ENCODE measurements at regions not wholly inside any gene's neighbourhood (a gene's known extent, or its start where the extent isn't known, plus 50 kb on each side); places are given as distances from the start of the nearest gene placed in this dataset.

- no peak for DNase-seq (ENCODE audit: low spot score)
These were observed 223.0 kb upstream of the GATB start for GRCh38 chr4:151983854-151984253.

- DNase-seq (ENCODE audit: low spot score): no peak
These were observed 219.0 kb upstream of the GATB start for GRCh38 chr4:151979819-151980218.

- no peak for DNase-seq (ENCODE audit: low spot score)
These were observed 207.8 kb upstream of the GATB start for GRCh38 chr4:151968643-151969042.

- DNase-seq (ENCODE audit: low spot score): no peak
These were observed 206.3 kb upstream of the GATB start for GRCh38 chr4:151967074-151967473.

GRCh38 chr4:151962138-151962823 lies 201.5 kb upstream of the GATB start:
- no peak for DNase-seq (ENCODE audit: low spot score)

DNA sequence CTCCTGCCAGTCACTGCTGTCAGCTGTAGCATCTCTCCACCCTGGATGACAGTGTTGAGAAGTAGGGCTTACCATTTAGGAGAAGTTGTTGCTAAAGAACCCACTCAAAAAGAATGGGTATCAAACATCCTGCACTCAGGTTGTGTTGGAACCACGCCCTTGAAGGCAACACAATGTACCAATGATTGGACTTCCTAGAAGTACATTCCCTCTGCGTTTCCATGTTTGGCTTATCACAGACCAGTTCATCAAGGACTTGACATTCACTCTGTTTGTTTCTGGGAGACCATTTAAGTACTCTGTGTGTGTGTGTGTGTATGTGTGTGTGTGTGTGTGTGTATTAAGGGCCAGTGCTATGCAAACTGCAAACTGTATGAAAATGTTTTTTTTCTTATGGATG lies 200.6 kb upstream of the GATB start:
- no peak for DNase-seq (ENCODE audit: low spot score)

DNA sequence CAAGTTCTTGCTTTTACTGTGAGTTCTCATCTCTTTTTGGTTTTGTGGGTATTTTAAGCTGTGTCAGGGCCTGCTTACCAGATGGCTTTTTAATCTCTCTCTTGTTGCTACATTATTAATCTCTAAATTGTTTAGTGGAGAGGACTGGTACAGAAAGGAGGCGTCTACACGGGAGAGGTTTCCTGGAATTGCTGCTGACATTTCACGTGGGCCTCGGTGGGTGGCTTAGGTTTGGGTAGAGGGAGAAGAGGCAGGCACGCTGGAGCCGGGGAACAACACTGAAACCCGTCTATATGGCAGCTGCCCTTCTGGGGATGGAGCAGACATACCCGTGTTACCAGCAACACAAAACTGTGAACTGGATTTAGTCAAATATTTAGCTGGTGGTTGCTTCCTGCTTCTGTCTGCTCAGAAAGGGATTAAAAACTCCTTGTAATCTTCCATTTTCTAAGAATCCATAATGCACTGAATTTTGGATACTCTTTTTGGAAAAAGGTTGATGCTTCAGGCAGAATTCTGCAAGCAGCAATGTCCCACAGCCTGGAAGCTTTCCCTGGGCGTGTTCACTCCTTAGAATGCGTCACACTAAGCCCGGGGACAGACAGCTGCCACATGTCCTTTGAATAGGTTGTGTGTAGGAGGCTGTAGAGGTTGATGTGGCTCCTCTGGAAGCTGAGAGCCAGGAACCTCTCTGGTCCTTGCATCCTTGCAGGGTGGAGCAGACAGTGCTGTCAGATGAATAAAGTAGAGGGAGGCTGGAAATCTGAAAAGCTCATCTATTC lies 199.8 kb upstream of the GATB start:
- no peak for DNase-seq (ENCODE audit: low spot score)

GRCh38 chr4:151957153-151957552 lies 196.3 kb upstream of the GATB start:
- DNase-seq (ENCODE audit: low spot score): no peak

DNA sequence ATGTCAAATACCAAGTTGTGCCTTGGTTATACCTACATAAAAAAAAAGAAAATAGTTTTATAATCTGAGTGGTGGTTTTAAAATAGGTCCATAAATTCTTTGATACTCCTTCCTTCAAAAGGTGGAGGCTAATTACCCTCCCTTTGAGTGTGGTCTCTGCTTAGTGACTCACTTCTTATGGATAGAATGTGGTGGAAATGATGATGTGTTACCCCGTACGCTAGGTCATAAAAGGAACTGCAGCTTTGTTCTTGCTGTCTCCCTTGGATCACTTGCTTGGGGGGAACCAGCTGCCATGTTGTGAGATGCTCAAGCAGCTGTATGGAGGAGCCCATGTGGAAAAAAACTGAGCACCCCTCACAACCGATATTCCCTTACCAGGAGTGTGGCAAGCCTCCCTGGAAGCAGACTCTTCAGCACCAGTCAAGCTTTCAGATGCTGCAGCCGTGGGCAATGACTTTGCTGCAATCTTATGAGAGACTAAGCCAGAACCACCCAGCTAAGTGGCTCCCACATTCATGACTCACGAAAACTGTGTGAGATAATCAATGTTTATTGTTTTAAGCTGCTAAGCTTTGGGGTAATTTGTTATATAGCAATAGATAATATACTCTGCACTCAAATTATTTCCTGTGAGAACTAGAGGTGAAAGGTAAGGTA lies 195.0 kb upstream of the GATB start:
- no peak for DNase-seq (ENCODE audit: low spot score)

GRCh38 chr4:151953795-151954372 lies 193.1 kb upstream of the GATB start:
- DNase-seq (ENCODE audit: low spot score): no peak

DNA sequence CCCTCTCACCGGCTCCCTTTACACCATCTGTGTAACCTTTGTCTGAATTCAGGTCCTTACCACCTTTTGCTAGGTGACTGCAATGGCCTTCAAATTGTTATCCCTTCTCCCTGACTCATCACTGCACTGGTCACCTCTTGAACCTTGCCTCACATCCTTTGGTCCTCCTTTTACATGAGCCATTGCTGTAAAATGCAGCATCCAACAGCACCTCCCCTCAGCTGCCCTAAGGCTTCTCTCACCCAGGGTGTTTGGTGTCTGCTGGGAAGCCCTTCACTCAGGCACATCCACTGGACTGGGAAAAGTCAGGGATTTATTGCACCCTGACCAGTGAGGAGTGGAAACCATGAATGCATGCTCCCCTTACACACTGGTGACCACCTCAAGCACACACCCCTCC lies 192.5 kb upstream of the GATB start:
- no peak for DNase-seq (ENCODE audit: low spot score)

GRCh38 chr4:151952711-151953254 lies 192.0 kb upstream of the GATB start:
- DNase-seq (ENCODE audit: low spot score): no peak

DNA sequence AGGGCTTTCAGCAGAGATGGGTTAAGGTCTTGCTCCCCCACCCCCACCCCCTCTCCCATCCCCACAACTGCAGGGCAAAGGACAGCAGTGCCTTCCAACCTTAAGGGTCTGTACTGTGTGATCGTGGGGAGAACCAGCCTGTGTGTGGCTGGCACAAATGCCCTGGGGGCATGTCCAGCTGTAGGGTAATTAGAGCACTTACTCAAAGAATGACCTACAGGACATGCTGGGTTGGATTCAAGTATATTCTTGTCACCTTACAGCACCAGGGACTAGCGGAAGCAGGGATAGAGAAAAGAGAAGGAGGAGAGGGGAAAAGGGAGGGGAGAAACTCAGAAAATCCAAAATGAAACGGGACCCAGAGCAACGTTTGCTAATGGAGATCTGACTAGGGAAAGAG lies 191.3 kb upstream of the GATB start:
- no peak for DNase-seq (ENCODE audit: low spot score)

DNA sequence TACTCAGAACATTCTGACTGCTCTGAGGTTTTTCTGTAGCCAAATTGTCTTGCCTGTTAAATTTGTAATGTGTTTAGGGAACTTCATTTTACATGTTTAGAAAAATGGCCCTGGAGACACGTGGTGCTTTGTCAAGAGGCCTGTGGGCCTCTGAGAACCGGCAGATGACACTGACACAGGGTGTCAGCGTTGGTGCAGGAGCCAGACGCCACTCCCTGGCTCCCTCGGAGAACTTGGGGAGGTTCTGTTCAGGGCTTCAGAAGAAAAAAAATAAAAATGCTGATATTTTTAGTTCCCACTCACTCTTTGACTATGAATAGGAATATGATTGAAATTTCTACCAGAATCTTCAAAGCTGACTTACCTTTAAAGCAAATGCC lies 190.9 kb upstream of the GATB start:
- DNase-seq (ENCODE audit: low spot score): no peak

DNA sequence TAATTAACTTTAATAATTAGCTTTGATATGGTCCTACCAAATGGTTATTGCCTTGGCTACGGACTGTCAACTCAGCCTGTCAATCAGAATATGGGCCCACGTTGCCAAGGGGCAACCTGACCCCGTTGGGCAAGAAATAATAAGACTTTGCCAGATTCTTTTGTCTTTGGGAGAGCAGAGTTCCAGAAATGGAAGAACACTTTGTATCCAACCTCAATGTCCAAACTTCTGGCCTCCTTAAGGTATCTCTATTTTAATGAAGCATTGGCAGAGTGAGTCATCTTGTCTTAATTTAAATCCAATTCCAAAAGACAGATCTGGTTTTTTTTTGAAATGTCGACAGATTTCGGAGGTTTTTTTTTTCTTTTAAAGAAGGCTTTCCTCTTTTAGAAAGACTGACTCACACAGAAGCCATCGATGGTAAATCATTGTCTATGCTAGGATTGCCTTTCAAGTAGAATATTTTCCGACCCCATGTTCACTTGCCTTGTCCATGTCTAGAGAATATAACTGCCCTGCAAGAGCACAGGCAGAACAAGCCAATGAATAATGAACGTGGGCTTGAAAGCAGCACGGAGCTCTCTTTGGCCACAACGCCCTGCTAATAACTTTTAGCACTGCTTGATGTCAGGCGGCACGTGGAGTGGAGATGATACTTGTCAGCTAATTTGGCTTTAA lies 190.3 kb upstream of the GATB start:
- DNase-seq (ENCODE audit: low spot score): no peak

DNA sequence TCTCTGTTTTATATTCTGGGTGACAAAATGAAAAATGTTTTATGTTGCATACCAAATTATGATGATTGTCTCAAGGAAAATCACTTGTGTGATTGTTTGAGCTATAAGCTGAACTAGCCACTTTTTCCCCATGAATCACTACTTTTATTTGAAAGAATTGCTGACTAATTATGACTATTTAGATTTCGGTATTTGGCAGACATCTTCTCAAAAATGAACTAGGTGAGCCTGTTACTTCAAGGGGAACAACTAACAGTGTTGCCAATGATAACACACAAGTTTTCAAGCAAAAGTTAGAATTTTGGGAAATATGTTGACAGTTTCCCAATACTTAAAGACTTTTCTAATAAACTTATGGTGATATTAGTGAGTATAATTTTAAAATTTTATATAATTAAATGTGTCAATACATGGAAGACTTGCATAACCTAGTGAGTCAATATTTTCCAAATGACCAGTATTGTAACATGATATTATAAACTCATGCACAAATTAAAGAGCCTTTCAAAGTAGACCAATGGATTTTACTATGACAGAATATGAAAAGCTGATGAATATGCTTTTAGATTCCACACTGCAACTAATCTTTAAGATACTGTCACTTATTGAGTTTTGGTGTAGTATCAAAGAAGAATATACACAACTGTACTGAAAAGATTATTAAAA lies 187.7 kb upstream of the GATB start:
- DNase-seq (ENCODE audit: low spot score): no peak

GRCh38 chr4:151946718-151947117 lies 185.9 kb upstream of the GATB start:
- DNase-seq (ENCODE audit: low spot score): no peak

DNA sequence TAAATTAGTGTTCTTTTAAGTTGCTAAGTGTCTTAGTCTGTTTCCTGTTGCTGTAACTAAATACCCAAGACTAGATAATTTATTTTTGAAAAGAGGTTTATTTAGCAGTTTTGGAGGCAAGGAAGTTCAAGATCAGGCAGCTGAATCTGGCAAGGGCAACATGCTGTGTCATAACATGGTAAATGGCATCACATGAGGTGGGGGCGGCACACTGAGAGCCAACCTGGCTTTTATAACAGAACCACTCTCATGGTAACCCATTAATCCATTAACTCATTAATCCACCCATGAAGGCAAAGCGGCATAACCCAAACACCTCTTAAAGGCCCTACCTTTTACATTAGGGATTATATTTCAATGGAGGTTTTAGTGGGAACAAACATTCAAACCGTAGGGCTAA lies 182.2 kb upstream of the GATB start:
- no peak for DNase-seq (ENCODE audit: low spot score)

DNA sequence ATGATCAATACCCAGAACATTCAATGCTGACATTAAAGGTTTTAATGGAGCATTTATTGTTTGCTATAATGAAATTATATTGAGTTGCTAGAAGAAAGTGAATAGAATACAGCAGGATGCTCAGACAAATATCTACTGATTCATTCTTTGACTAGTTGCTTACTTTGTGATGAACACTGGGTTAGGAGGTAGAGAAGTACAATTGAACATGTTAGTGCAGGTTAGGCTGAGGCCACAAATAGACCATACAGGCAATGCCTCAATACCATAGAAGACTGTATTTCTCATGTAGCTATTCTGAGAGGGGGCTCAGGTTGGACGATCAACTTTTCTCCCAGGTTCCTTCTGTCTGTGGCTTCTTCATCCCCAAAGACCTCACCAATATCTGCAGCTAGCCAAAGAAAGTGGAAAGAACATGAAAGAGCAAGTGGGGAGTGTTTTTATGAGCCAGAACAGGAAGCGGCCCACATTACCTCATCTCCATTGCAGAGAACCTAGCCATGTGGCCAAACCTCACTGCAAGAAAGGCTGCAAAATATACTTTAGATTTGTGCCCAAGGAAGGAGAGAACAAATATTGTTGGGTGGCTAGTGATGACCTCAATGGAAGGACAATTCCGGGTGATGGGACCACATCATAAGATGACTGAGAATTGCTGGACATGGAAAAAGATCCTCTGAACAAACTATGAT lies 180.3 kb upstream of the GATB start:
- no peak for DNase-seq (ENCODE audit: low spot score)

- DNase-seq (ENCODE audit: low spot score): no peak
These were observed 179.5 kb upstream of the GATB start for GRCh38 chr4:151940291-151940690.

DNA sequence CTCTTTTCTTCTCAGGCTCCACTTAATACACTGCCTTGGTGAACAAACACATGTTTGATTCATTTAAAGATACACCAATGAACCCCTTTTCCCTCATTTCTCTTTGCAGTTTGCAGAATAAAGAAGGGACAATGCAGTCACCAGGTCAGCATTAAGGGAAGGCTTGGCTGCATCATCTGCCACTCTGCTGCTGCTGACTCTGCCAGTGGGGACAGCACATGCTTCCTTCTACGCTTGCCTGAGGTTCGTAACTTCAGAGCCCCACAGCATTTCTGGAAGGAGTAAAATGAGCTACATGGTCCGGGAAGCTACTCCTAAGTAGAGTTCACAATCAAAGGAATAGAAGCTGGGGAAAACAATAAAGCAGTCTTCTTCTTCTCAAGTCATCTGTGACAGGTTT lies 178.9 kb upstream of the GATB start:
- no peak for DNase-seq (ENCODE audit: low spot score)
